Transverse colon (tissue), 3 donors: ENCODE measurements at regions not wholly inside any gene's neighbourhood (a gene's known extent, or its start where the extent isn't known, plus 50 kb on each side); places are given as distances from the start of the nearest gene placed in this dataset.

ENCODE experiments used
- EP300 ChIP-seq: sonication (generic); formaldehyde crosslinking; IDR thresholded peaks from one replicate; pipeline ENCODE4 v1.6.1; 2017; ENCODE audit warnings: antibody characterized with exemption, low read depth
- POLR2A ChIP-seq: fragments of 450-650 bp; IDR thresholded peaks from one replicate; pipeline ENCODE4 v1.6.1; 2016; ENCODE audit warnings: antibody characterized with exemption, mild to moderate bottlenecking, moderate library complexity
- TF ChIP-seq, protein P1 (sequence below), 5 experiments: fragments of 200-600 bp in 3 of 5; fragments of 450-650 bp in 2 of 5; sonication (generic) in 3 of 5; IDR thresholded peaks; 1 replicate in 2 of 5; 2 replicates in 3 of 5; pipeline ENCODE4 v1.5.1; 2016 to 2017; ENCODE audit warnings: antibody characterized with exemption in 5 of 5, inconsistent platforms in 3 of 5, mild to moderate bottlenecking in 2 of 5, moderate library complexity in 1 of 5

DNA sequence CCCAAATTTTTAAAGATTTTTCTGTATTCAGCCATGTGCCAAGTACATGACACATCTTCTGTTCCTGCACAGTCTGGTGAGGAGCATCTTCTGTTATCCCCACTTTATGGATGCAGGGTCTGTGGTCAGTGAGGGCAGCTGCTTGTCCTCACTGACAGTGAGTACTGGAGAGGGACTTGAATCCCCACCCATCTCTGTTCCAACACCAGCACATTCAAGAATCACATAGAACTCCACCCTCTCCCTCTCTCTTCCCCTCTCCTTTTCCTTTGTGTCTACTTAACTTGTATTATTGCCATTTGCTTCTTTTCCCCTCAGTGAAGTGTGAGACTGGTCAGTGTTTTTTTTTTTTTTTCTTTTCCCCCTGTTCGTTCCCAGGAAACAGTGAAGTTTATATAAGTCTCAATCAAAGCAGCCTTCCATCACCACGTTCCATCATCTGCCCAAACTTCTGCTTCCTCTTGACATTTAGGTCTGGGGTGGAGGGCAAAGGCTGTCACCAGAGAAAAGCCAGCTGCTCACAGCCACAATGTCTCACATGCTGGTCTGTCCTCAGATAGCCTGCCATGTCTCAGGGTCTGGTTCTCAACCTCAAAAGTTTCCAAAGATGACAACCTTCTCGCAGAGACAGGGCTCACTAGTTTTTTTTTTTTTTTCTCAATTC, 110.0 kb upstream of the SSTR4 start:
- TF ChIP-seq, protein P1, sequence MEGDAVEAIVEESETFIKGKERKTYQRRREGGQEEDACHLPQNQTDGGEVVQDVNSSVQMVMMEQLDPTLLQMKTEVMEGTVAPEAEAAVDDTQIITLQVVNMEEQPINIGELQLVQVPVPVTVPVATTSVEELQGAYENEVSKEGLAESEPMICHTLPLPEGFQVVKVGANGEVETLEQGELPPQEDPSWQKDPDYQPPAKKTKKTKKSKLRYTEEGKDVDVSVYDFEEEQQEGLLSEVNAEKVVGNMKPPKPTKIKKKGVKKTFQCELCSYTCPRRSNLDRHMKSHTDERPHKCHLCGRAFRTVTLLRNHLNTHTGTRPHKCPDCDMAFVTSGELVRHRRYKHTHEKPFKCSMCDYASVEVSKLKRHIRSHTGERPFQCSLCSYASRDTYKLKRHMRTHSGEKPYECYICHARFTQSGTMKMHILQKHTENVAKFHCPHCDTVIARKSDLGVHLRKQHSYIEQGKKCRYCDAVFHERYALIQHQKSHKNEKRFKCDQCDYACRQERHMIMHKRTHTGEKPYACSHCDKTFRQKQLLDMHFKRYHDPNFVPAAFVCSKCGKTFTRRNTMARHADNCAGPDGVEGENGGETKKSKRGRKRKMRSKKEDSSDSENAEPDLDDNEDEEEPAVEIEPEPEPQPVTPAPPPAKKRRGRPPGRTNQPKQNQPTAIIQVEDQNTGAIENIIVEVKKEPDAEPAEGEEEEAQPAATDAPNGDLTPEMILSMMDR (IDR thresholded peaks at IDR 0.05) = no peak
- TF ChIP-seq EP300 (no peak), POLR2A (no peak)
